ENCODE measurements at regions not wholly inside any gene's neighbourhood (a gene's known extent, or its start where the extent isn't known, plus 50 kb on each side); places are given as distances from the start of the nearest gene placed in this dataset.

DNA sequence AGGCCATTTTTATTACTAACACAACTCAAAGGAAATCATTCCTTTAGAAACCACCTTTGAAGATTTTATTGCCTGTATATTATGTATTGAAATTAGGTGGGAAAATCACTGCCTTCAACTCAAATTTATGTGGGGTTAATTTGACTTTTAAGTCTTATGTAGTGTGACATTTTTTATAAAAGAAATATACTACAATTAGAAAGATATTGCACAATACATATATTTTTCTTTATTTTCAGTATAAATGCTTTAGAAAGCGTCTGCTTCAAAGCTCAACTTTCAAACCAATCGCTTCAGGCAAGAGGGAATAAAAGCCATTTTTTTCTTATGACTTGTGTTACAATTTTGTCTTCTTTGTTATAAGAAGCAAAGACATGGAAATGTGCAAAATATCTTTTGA, 337.4 kb upstream of the ZWINT start:
- TF ChIP-seq, protein P1, sequence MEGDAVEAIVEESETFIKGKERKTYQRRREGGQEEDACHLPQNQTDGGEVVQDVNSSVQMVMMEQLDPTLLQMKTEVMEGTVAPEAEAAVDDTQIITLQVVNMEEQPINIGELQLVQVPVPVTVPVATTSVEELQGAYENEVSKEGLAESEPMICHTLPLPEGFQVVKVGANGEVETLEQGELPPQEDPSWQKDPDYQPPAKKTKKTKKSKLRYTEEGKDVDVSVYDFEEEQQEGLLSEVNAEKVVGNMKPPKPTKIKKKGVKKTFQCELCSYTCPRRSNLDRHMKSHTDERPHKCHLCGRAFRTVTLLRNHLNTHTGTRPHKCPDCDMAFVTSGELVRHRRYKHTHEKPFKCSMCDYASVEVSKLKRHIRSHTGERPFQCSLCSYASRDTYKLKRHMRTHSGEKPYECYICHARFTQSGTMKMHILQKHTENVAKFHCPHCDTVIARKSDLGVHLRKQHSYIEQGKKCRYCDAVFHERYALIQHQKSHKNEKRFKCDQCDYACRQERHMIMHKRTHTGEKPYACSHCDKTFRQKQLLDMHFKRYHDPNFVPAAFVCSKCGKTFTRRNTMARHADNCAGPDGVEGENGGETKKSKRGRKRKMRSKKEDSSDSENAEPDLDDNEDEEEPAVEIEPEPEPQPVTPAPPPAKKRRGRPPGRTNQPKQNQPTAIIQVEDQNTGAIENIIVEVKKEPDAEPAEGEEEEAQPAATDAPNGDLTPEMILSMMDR (IDR thresholded peaks at IDR 0.05; ENCODE audit: low read depth, low read length): no peak
- TF ChIP-seq EZH2phosphoT487 (IDR thresholded peaks at IDR 0.05; ENCODE audit: low read depth): no peak

Data from OCI-LY3 (cell line).